CD4-positive, alpha-beta T cell treated with Interleukin-21 for 1 hour (primary cell): ENCODE measurements at regions not wholly inside any gene's neighbourhood (a gene's known extent, or its start where the extent isn't known, plus 50 kb on each side); places are given as distances from the start of the nearest gene placed in this dataset.

Source experiments
- DNase-seq: peaks from one replicate; pipeline ENCODE4 v3.0.0-alpha.2; 2020

DNA sequence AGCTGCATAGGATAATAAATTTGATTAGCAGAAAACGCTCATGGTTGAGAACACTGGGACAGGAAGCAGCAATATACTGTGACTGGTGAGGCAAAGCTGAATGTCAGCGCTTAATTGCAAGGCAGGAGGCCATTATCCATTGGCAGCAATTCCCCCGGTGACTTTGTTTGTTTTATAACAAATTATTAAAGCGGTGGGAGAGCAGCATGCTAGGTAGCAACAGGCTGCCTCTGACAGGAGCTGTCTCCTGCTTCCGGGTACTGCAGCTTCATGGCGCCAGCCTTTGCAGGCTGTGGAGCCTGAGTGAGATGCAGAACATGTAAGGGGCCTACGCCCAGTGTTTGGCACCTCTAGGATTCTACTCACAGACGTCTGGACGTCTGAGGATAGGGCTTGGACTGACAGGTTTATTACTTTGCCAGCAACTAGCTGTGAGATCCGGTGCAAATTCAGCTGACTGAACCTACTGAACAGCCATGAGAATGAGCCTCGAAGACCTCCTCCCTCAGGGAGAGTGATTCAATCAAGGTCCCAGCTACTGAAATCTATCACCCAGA is 82.1 kb upstream of the SSTR1 start:
- DNase-seq: no peak

DNA sequence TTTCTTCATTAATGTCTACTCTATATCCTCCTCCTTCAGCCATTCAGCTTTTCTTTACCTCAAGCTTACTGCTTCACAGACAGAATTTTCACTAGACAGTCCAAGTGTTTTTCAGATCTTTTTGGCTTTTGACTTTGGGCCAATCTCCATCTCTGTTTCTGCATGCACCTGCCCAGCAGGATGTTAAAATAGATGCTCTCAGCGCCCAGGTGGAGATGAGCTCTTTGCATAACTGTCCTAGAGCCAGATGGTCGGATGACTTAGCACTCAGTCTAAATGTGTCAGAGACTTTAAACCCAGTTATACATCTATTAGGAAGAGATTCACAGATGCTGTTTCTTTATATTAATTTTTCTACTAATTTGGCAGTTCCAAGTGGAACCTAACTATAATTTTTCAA is 80.3 kb upstream of the SSTR1 start:
- no peak for DNase-seq

GRCh38 chr14:38127784-38128183 is 79.9 kb upstream of the SSTR1 start:
- no peak for DNase-seq

- no peak for DNase-seq
Measured at GRCh38 chr14:38128640-38129039, 79.1 kb upstream of the SSTR1 start.

- DNase-seq: no peak
Measured at GRCh38 chr14:38129192-38129591, 78.5 kb upstream of the SSTR1 start.

GRCh38 chr14:38129705-38130104 is 78.0 kb upstream of the SSTR1 start:
- DNase-seq: peak; percentile 40

GRCh38 chr14:38134416-38135030 is 73.2 kb upstream of the SSTR1 start:
- no peak for DNase-seq

DNA sequence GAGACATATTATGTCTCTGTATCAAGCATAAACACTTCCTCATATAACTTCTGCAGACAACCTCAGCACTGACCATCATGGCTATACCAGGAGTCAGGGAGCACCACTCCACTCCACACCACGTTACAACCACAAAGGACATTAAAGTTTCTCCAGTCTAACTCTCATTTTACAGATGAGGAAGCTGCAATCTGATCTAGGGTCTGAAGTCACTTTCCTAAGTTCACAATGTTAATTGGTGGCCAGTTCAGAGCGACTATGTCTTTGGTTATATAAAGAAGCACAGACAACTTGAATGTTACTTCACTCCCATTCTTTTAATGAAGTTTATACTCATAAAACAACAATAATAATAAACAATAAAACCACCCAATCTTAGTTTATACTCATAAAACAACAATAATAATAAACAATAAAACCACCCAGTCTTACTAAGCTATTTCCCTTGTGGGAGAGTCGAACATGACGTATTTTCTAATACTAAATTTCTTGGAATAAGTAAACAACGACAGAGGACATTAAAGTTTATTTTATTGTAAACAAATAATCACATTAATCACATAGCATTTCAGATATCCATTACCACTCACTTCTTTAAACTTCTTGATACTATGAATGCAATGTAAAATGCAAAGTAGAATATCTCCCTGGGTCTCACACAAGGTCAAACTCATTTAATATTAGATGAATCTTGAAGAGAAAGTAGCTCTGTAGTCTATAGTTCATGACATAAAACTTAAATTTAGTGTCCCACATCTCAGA is 72.4 kb upstream of the SSTR1 start:
- no peak for DNase-seq

GRCh38 chr14:38137005-38137404 is 70.7 kb upstream of the SSTR1 start:
- DNase-seq: no peak

- no peak for DNase-seq
Measured at GRCh38 chr14:38138473-38139138, 69.1 kb upstream of the SSTR1 start.

DNA sequence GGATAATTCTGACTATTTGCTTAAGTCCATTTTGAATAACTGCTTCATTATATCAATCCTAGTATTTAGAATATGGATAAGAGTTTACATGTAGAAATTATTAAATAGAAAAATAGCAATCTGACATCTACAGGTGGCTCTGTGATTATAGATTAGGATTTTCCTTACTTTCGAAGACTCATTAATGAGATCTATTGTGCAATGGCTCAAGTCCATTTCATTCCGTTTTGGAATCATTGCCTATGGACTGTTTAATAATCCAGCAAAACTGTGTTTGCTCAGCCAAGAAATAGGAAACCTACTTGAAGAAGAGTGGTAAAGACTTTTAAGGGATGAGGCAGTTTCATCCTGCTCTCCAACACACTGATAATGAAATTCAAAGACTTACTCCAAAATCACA is 67.8 kb upstream of the SSTR1 start:
- no peak for DNase-seq

- no peak for DNase-seq
Measured at GRCh38 chr14:38143170-38143569, 64.5 kb upstream of the SSTR1 start.

DNA sequence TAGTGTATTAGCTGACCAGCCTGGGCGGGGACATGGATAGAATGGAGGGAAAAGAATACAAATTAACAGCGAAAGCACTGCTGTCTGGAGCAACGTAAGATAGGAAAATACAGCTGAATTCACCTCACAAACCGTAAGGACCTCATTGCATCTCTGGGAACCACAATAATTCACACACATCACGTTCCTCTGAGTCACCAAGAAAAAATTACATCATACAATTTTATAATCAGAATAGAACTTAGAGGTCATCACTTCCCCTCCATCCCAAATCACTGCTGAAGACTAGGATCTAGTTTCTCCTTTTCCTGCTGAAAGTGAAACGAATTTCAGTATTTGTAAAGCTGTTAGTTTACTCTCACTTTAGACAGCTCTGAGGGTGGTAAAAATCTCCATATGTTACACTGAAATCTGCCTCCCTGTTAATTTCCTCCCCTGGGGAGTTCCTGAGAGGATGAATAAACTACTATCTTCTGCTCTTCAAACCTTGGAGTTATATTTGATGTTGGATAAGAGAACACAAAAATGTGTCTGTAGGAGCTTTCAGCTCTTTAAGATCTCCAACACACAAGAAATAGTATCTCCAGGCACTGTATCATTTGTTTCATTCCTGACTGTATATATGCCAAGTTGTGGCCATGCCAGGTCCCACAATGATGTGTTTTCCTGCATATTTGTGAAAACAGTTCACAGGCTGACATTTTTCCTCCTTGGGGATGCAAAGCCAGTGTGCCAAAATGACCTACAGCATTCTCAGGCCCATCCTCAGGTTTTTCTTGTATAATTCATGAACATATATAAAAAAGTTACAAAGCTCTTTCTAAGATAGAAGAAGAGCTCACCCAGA is 63.8 kb upstream of the SSTR1 start:
- DNase-seq: no peak

- no peak for DNase-seq
Measured at GRCh38 chr14:38145142-38145541, 62.6 kb upstream of the SSTR1 start.

DNA sequence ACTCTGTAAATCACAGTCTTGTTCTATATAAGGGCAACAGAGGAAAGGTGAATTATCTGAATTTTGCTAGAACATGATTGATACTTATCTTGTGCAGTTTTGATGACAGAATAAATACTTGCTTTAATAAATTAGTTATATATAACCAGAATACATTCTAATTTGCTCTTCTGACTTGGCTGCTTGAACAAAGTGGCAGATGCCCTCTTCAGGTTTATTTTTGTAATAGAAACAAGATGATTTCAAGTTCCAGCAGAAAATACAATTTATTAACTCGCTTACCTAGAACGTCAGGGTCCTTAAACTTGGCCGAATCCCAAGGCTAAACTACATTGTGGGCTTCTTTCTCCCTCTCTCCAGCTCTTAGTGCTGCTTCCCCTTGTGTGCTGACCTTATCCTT is 57.6 kb upstream of the SSTR1 start:
- DNase-seq: peak; percentile 21
